ENCODE measurements at regions not wholly inside any gene's neighbourhood (a gene's known extent, or its start where the extent isn't known, plus 50 kb on each side); places are given as distances from the start of the nearest gene placed in this dataset.

GRCh38 chr6:167420858-167421766, 96.2 kb downstream of the TTLL2 start (continued):
- no peak for TF ChIP-seq POLR2AphosphoS2 (IDR thresholded peaks at IDR 0.05; ENCODE audit: low read depth, low read length)
- TF ChIP-seq ZNF275 (CRISPR knock-in tag; IDR thresholded peaks at IDR 0.05; ENCODE audit: borderline replicate concordance) = no peak
- TF ChIP-seq ZC3H13 (CRISPR knock-in tag; IDR thresholded peaks at IDR 0.05) = 0 out of 2 replicates have a peak, but pooled peaks have one; percentile 69
- peak; percentile 99 for TF ChIP-seq MTA1 (CRISPR knock-in tag; IDR thresholded peaks at IDR 0.05; ENCODE audit: borderline replicate concordance)
- TF ChIP-seq UBTF (CRISPR knock-in tag; IDR thresholded peaks at IDR 0.05) = peak; percentile 89
- TF ChIP-seq SMAD1 (CRISPR knock-in tag; IDR thresholded peaks at IDR 0.05; ENCODE audit: borderline replicate concordance, low read depth) = no peak
- peak; percentile 87 for TF ChIP-seq MYC (CRISPR knock-in tag; IDR thresholded peaks at IDR 0.05; ENCODE audit: borderline replicate concordance)
- TF ChIP-seq ZSCAN5A (CRISPR knock-in tag; IDR thresholded peaks at IDR 0.05; ENCODE audit: borderline replicate concordance) = no peak; the same call in 1 of the 2 replicates
- TF ChIP-seq HNRNPK (IDR thresholded peaks at IDR 0.05; ENCODE audit: low read depth, low read length, poor library complexity, severe bottlenecking) = no peak
- peak; percentile 62; the same call in 1 of the 2 replicates for TF ChIP-seq ZNF614 (CRISPR knock-in tag; IDR thresholded peaks at IDR 0.05; ENCODE audit: borderline replicate concordance)
- no peak for TF ChIP-seq SMARCC2 (IDR thresholded peaks at IDR 0.05)
- TF ChIP-seq DZIP1 (CRISPR knock-in tag; IDR thresholded peaks at IDR 0.05) = no peak
- TF ChIP-seq SMAD3 (CRISPR knock-in tag; IDR thresholded peaks at IDR 0.05) = no peak
- TF ChIP-seq ZBTB7A (CRISPR knock-in tag; IDR thresholded peaks at IDR 0.05) = peak; percentile 49; the same call in 1 of the 2 replicates
- peak; percentile 92 for TF ChIP-seq RBFOX2 (IDR thresholded peaks at IDR 0.05; ENCODE audit: low read depth, low read length)
- TF ChIP-seq GRHL1 (CRISPR knock-in tag; conservative IDR thresholded peaks at IDR 0.05) = no peak
